ENCODE measurements at regions not wholly inside any gene's neighbourhood (a gene's known extent, or its start where the extent isn't known, plus 50 kb on each side); places are given as distances from the start of the nearest gene placed in this dataset.

DNA sequence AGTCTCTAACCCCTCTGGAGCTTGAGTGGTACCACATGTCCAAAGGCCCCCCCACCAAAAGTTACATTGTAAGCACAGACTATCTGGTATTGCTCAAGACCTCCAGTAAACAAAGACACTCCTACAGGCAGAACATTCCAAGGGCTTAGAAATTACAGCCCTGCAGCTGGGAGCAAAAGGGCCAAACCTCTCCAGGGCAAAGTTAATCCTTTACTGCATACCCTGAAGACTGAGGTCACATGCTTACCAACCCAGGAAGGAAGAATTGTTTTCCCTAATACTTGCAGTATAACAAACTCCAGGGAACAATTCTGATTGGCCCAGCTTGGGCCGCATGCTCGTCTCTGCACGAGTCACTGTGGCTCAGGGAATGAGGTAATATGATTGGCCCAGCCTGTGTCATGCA is 266.1 kb upstream of the NR2F2 start:
- TF ChIP-seq GLIS3 (CRISPR knock-in tag; IDR thresholded peaks at IDR 0.05) (no peak), TCF4 (CRISPR knock-in tag; IDR thresholded peaks at IDR 0.05; ENCODE audit: borderline replicate concordance) (no peak), BACH2 (CRISPR knock-in tag; IDR thresholded peaks at IDR 0.05; ENCODE audit: borderline replicate concordance) (no peak), ZNF565 (CRISPR knock-in tag; conservative IDR thresholded peaks at IDR 0.05; ENCODE audit: low read depth) (no peak), ZFP3 (CRISPR knock-in tag; IDR thresholded peaks at IDR 0.05) (no peak), PPARA (CRISPR knock-in tag; IDR thresholded peaks at IDR 0.05; ENCODE audit: borderline replicate concordance) (no peak), CSDC2 (CRISPR knock-in tag; IDR thresholded peaks at IDR 0.05) (no peak), ZFP30 (CRISPR knock-in tag; IDR thresholded peaks at IDR 0.05) (no peak), TOX (CRISPR knock-in tag; IDR thresholded peaks at IDR 0.05; ENCODE audit: borderline replicate concordance) (no peak), SNAI2 (CRISPR knock-in tag; IDR thresholded peaks at IDR 0.05) (no peak), ZC3H10 (CRISPR knock-in tag; IDR thresholded peaks at IDR 0.05) (no peak), ZNF70 (CRISPR knock-in tag; IDR thresholded peaks at IDR 0.05) (no peak), ESRRG (CRISPR knock-in tag; IDR thresholded peaks at IDR 0.05) (no peak)
- TF ChIP-seq, protein P1, sequence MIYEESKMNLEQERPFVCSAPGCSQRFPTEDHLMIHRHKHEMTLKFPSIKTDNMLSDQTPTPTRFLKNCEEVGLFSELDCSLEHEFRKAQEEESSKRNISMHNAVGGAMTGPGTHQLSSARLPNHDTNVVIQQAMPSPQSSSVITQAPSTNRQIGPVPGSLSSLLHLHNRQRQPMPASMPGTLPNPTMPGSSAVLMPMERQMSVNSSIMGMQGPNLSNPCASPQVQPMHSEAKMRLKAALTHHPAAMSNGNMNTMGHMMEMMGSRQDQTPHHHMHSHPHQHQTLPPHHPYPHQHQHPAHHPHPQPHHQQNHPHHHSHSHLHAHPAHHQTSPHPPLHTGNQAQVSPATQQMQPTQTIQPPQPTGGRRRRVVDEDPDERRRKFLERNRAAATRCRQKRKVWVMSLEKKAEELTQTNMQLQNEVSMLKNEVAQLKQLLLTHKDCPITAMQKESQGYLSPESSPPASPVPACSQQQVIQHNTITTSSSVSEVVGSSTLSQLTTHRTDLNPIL (CRISPR knock-in tag; IDR thresholded peaks at IDR 0.05; ENCODE audit: low read depth) = no peak
- TF ChIP-seq, protein P2, sequence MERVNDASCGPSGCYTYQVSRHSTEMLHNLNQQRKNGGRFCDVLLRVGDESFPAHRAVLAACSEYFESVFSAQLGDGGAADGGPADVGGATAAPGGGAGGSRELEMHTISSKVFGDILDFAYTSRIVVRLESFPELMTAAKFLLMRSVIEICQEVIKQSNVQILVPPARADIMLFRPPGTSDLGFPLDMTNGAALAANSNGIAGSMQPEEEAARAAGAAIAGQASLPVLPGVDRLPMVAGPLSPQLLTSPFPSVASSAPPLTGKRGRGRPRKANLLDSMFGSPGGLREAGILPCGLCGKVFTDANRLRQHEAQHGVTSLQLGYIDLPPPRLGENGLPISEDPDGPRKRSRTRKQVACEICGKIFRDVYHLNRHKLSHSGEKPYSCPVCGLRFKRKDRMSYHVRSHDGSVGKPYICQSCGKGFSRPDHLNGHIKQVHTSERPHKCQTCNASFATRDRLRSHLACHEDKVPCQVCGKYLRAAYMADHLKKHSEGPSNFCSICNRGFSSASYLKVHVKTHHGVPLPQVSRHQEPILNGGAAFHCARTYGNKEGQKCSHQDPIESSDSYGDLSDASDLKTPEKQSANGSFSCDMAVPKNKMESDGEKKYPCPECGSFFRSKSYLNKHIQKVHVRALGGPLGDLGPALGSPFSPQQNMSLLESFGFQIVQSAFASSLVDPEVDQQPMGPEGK (CRISPR knock-in tag; IDR thresholded peaks at IDR 0.05; ENCODE audit: borderline replicate concordance) = no peak
- TF ChIP-seq, protein P3, sequence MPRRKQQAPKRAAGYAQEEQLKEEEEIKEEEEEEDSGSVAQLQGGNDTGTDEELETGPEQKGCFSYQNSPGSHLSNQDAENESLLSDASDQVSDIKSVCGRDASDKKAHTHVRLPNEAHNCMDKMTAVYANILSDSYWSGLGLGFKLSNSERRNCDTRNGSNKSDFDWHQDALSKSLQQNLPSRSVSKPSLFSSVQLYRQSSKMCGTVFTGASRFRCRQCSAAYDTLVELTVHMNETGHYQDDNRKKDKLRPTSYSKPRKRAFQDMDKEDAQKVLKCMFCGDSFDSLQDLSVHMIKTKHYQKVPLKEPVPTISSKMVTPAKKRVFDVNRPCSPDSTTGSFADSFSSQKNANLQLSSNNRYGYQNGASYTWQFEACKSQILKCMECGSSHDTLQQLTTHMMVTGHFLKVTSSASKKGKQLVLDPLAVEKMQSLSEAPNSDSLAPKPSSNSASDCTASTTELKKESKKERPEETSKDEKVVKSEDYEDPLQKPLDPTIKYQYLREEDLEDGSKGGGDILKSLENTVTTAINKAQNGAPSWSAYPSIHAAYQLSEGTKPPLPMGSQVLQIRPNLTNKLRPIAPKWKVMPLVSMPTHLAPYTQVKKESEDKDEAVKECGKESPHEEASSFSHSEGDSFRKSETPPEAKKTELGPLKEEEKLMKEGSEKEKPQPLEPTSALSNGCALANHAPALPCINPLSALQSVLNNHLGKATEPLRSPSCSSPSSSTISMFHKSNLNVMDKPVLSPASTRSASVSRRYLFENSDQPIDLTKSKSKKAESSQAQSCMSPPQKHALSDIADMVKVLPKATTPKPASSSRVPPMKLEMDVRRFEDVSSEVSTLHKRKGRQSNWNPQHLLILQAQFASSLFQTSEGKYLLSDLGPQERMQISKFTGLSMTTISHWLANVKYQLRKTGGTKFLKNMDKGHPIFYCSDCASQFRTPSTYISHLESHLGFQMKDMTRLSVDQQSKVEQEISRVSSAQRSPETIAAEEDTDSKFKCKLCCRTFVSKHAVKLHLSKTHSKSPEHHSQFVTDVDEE (CRISPR knock-in tag; IDR thresholded peaks at IDR 0.05) = no peak
- ATAC-seq = no peak

DNA sequence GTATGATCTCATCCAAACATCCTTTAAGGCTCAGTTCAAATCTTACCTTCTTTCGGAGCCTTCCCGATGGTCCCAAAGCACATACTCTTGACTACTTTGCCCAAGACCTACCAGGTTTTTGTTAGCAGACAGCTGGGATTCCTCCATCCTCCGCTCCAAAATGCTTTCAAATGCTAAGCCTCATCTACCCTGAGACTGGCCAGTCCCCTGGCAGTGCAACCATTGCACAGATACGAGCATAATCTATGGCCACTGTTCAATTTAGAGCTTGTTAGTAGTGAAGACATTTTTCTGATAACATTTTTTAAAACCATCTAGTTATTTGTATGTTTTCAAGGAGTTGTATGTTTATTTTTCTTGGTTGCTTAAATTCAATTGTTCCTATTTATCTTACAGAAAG is 264.4 kb upstream of the NR2F2 start:
- no peak for TF ChIP-seq CSDC2 (CRISPR knock-in tag; IDR thresholded peaks at IDR 0.05)
- TF ChIP-seq, protein P3 (CRISPR knock-in tag; IDR thresholded peaks at IDR 0.05) = no peak
- ATAC-seq = no peak

DNA sequence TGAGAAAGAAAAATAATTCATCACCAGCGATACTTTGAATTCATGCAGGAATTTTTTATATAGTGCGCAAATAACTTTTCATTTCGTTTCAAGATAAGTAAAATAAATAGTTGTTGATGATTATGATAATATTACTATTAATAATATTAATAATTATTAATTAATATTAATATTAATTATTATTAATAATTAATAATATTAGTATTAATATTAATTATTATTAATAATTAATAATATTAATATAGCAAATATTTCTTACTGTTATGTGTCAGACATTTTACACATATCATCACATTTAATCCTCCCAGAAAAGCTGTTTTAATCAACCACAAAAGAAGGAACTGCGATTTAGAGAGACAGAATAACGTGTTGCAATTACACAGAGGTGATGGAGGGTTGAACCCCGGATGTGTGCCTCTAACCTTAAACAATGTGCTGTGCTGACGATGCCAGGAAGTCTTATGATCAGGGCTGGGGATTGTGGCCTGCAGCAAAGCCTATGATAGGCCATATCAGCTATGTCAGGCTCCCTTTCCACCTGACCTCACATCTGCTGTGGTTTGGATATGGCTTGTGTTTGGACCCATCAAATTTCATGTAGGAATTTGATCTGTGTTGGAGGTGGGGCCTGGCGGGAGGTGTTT is 263.5 kb upstream of the NR2F2 start:
- no peak for ATAC-seq
- TF ChIP-seq ZFP30 (CRISPR knock-in tag; IDR thresholded peaks at IDR 0.05) = no peak
- TF ChIP-seq OSR1 (CRISPR knock-in tag; IDR thresholded peaks at IDR 0.05) = no peak
- TF ChIP-seq ZNF565 (CRISPR knock-in tag; conservative IDR thresholded peaks at IDR 0.05; ENCODE audit: low read depth) = no peak
- TF ChIP-seq BACH2 (CRISPR knock-in tag; IDR thresholded peaks at IDR 0.05; ENCODE audit: borderline replicate concordance) = no peak
- no peak for TF ChIP-seq TCF4 (CRISPR knock-in tag; IDR thresholded peaks at IDR 0.05; ENCODE audit: borderline replicate concordance)
- no peak for TF ChIP-seq PPARA (CRISPR knock-in tag; IDR thresholded peaks at IDR 0.05; ENCODE audit: borderline replicate concordance)
- no peak for TF ChIP-seq GLIS3 (CRISPR knock-in tag; IDR thresholded peaks at IDR 0.05)
- TF ChIP-seq SNAI2 (CRISPR knock-in tag; IDR thresholded peaks at IDR 0.05) = no peak
- TF ChIP-seq, protein P4, sequence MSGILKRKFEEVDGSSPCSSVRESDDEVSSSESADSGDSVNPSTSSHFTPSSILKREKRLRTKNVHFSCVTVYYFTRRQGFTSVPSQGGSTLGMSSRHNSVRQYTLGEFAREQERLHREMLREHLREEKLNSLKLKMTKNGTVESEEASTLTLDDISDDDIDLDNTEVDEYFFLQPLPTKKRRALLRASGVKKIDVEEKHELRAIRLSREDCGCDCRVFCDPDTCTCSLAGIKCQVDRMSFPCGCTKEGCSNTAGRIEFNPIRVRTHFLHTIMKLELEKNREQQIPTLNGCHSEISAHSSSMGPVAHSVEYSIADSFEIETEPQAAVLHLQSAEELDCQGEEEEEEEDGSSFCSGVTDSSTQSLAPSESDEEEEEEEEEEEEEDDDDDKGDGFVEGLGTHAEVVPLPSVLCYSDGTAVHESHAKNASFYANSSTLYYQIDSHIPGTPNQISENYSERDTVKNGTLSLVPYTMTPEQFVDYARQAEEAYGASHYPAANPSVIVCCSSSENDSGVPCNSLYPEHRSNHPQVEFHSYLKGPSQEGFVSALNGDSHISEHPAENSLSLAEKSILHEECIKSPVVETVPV (CRISPR knock-in tag; IDR thresholded peaks at IDR 0.05) = no peak
- TF ChIP-seq ZNF8 (CRISPR knock-in tag; IDR thresholded peaks at IDR 0.05) = no peak
- TF ChIP-seq, protein P5, sequence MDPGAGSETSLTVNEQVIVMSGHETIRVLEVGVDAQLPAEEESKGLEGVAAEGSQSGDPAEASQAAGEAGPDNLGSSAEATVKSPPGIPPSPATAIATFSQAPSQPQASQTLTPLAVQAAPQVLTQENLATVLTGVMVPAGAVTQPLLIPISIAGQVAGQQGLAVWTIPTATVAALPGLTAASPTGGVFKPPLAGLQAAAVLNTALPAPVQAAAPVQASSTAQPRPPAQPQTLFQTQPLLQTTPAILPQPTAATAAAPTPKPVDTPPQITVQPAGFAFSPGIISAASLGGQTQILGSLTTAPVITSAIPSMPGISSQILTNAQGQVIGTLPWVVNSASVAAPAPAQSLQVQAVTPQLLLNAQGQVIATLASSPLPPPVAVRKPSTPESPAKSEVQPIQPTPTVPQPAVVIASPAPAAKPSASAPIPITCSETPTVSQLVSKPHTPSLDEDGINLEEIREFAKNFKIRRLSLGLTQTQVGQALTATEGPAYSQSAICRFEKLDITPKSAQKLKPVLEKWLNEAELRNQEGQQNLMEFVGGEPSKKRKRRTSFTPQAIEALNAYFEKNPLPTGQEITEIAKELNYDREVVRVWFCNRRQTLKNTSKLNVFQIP (CRISPR knock-in tag; IDR thresholded peaks at IDR 0.05; ENCODE audit: borderline replicate concordance, low read depth) = no peak
- TF ChIP-seq ZFP3 (CRISPR knock-in tag; IDR thresholded peaks at IDR 0.05) = no peak
- TF ChIP-seq CSDC2 (CRISPR knock-in tag; IDR thresholded peaks at IDR 0.05) = no peak
- no peak for TF ChIP-seq ARNTL (CRISPR knock-in tag; IDR thresholded peaks at IDR 0.05; ENCODE audit: borderline replicate concordance, low read depth)
- TF ChIP-seq TOX (CRISPR knock-in tag; IDR thresholded peaks at IDR 0.05; ENCODE audit: borderline replicate concordance) = no peak
- no peak for TF ChIP-seq ZC3H10 (CRISPR knock-in tag; IDR thresholded peaks at IDR 0.05)
- TF ChIP-seq, protein P2 (CRISPR knock-in tag; IDR thresholded peaks at IDR 0.05; ENCODE audit: borderline replicate concordance) = no peak

Data from SK-N-SH treated with all-trans-retinoic acid at 6 μM for 48 hours (cell line).